NCI-H2081 (cell line): ENCODE measurements at regions not wholly inside any gene's neighbourhood (a gene's known extent, or its start where the extent isn't known, plus 50 kb on each side); places are given as distances from the start of the nearest gene placed in this dataset.

ENCODE experiments used
- DNase-seq, 2 experiments: peaks; one replicate each; lab custom pipeline; 2025; lab: John Stamatoyannopoulos, UW

- DNase-seq, result no peak
Observed at GRCh38 chr4:137310593-137311490, 221.5 kb downstream of the PCDH18 start.

- no peak for DNase-seq
Observed at GRCh38 chr4:137310166-137310565, 222.1 kb downstream of the PCDH18 start.

GRCh38 chr4:137309424-137309823 lies 222.9 kb downstream of the PCDH18 start:
- DNase-seq, result no peak

- DNase-seq, result no peak
Observed at GRCh38 chr4:137307806-137308205, 224.5 kb downstream of the PCDH18 start.

GRCh38 chr4:137300776-137301175 lies 231.5 kb downstream of the PCDH18 start:
- DNase-seq, result no peak

GRCh38 chr4:137299281-137299680 lies 233.0 kb downstream of the PCDH18 start:
- DNase-seq, result no peak

- DNase-seq, result no peak
Observed at GRCh38 chr4:137293281-137293680, 239.0 kb downstream of the PCDH18 start.

- peak in 1 of 2 experiments; percentile 30 for DNase-seq
Observed at GRCh38 chr4:137283737-137284136, 248.6 kb downstream of the PCDH18 start.

GRCh38 chr4:137278431-137278830 lies 253.9 kb downstream of the PCDH18 start:
- no peak for DNase-seq

- no peak for DNase-seq
Observed at GRCh38 chr4:137274404-137274803, 257.9 kb downstream of the PCDH18 start.

- no peak for DNase-seq
Observed at GRCh38 chr4:137267024-137267423, 265.3 kb downstream of the PCDH18 start.

- no peak for DNase-seq
Observed at GRCh38 chr4:137266511-137266910, 265.8 kb downstream of the PCDH18 start.

- no peak for DNase-seq
Observed at GRCh38 chr4:137263206-137263605, 269.1 kb downstream of the PCDH18 start.

GRCh38 chr4:137253949-137254348 lies 278.3 kb downstream of the PCDH18 start:
- no peak for DNase-seq

- DNase-seq, result no peak
Observed at GRCh38 chr4:137249112-137249511, 283.2 kb downstream of the PCDH18 start.

GRCh38 chr4:137238456-137239162 lies 293.7 kb downstream of the PCDH18 start:
- peak; percentile 31 to 61 for DNase-seq

GRCh38 chr4:137226900-137227299 lies 305.4 kb downstream of the PCDH18 start:
- DNase-seq, result peak in 1 of 2 experiments; percentile 2

- no peak for DNase-seq
Observed at GRCh38 chr4:137226221-137226620, 306.1 kb downstream of the PCDH18 start.

- DNase-seq, result no peak
Observed at GRCh38 chr4:137213372-137214173, 318.7 kb downstream of the PCDH18 start.

GRCh38 chr4:137212601-137213000 lies 319.7 kb downstream of the PCDH18 start:
- DNase-seq, result no peak

- DNase-seq, result no peak
Observed at GRCh38 chr4:137209240-137209639, 323.1 kb downstream of the PCDH18 start.

GRCh38 chr4:137206781-137207180 lies 325.5 kb downstream of the PCDH18 start:
- no peak for DNase-seq
